GM12892 (cell line): ENCODE measurements at regions not wholly inside any gene's neighbourhood (a gene's known extent, or its start where the extent isn't known, plus 50 kb on each side); places are given as distances from the start of the nearest gene placed in this dataset.

Source experiments
- POLR2A ChIP-seq: IDR thresholded peaks from 2 replicates; pipeline ENCODE4 v1.6.1; 2011; ENCODE audit warnings: low read depth, low read length, control low read depth
- POLR2AphosphoS5 ChIP-seq: IDR thresholded peaks from 2 replicates; pipeline ENCODE4 v1.6.1; 2011; ENCODE audit warnings: low read depth, low read length, control low read depth
- TAF1 ChIP-seq: IDR thresholded peaks from 2 replicates; pipeline ENCODE4 v1.6.1; 2011; ENCODE audit warnings: low read depth, mild to moderate bottlenecking, control low read depth, low read length, borderline replicate concordance

DNA sequence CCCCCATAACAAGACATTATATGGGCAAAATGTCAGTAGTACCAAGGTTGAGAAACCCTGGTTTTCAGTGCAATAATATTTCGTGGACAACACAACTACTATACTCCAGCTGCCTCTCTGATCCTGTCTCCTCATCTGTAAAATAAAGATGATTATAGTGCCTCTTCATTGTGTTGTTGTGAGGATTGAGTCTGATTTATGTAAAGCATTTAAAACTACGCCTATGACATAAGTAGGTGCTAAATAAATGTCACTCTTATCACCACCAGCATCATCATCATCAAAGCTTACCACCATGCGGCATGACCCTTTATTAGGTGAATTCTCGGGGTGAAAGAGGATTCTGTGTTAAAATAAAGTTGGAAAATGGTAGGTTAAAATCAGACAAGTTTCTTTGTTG lies 67.8 kb upstream of the IFNE start:
- no peak for TF ChIP-seq TAF1
- no peak for TF ChIP-seq POLR2AphosphoS5
- TF ChIP-seq POLR2A = no peak
